SK-N-SH (cell line): ENCODE measurements at regions not wholly inside any gene's neighbourhood (a gene's known extent, or its start where the extent isn't known, plus 50 kb on each side); places are given as distances from the start of the nearest gene placed in this dataset.

Experiments
- CTCF ChIA-PET: fragments of 300-600, 350-600 bp; formaldehyde crosslinking; extraction: SDS; loops from one replicate; lab custom pipeline; 2021; lab: Yijun Ruan, JAX
- POLR2A ChIA-PET: fragments of 350-600 bp; sonication (Branson Sonifier 250); formaldehyde crosslinking; extraction: SDS; loops from one replicate; lab custom pipeline; 2020; ENCODE audit warnings: antibody characterized with exemption, inconsistent platforms; lab: Yijun Ruan, JAX
- DNase-seq: peaks from one replicate; pipeline ENCODE4 v3.0.0; 2012
- H2AFZ ChIP-seq: fragments of 200-600 bp; sonication (generic); 2 replicates; pipeline ENCODE4 v1.8.1; 2016; ENCODE audit warnings: antibody characterized with exemption, mild to moderate bottlenecking, low read depth
- H3F3A ChIP-seq: fragments of 200-600 bp; sonication (generic); replicated peaks from 2 replicates; pipeline ENCODE3; 2016; ENCODE audit warnings: antibody characterized with exemption, mild to moderate bottlenecking; ENCODE audit not compliant: insufficient read depth
- H3K27ac ChIP-seq, 2 experiments: fragments of 200-500 bp in 1 of 2; fragments of 200-600 bp in 1 of 2; sonication (Bioruptor generic) in 1 of 2; sonication (generic), shearing (Covaris generic) in 1 of 2; 2 replicates each; pipeline versions ENCODE4 v1.5.1 to v1.6.1; 2014 to 2016; ENCODE audit warnings: low read depth in 2 of 2, inconsistent platforms in 1 of 2, low read length in 1 of 2, mild to moderate bottlenecking in 1 of 2, mixed read lengths in 1 of 2
- H3K27me3 ChIP-seq: fragments of 200-600 bp; sonication (generic), shearing (Covaris generic); 2 replicates; pipeline ENCODE4 v1.6.1; 2016; ENCODE audit warnings: mixed run types; ENCODE audit not compliant: insufficient read depth
- H3K36me3 ChIP-seq, 2 experiments: fragments of 200-500 bp in 1 of 2; fragments of 200-600 bp in 1 of 2; sonication (Bioruptor generic) in 1 of 2; sonication (generic) in 1 of 2; replicated peaks in 1 of 2; 2 replicates each; pipeline versions ENCODE3 to v1.5.1; 2014 to 2016; ENCODE audit warnings: low read length in 1 of 2, mild to moderate bottlenecking in 1 of 2; ENCODE audit not compliant: insufficient read depth in 2 of 2, control insufficient read depth in 1 of 2
- H3K4me1 ChIP-seq, 2 experiments: fragments of 200-500 bp in 1 of 2; fragments of 200-600 bp in 1 of 2; sonication (Bioruptor generic) in 1 of 2; sonication (generic), shearing (Covaris generic) in 1 of 2; 2 replicates each; pipeline versions ENCODE4 v1.5.1 to v1.6.1; 2014 to 2016; ENCODE audit warnings: low read depth in 1 of 2, low read length in 1 of 2, mixed run types in 1 of 2; ENCODE audit not compliant: insufficient read depth in 2 of 2, control insufficient read depth in 1 of 2
- H3K4me2 ChIP-seq: fragments of 200-600 bp; sonication (generic), shearing (Covaris generic); 2 replicates; pipeline ENCODE4 v1.6.1; 2017; ENCODE audit warnings: mixed run types
- H3K4me3 ChIP-seq, 2 experiments: fragments of 200-500 bp in 1 of 2; fragments of 200-600 bp in 1 of 2; sonication (Bioruptor generic) in 1 of 2; sonication (generic), shearing (Covaris generic) in 1 of 2; 2 replicates each; pipeline versions ENCODE4 v1.5.1 to v1.8.1; 2014 to 2016; ENCODE audit warnings: low read depth in 2 of 2, inconsistent platforms in 1 of 2, low read length in 1 of 2, mild to moderate bottlenecking in 1 of 2, mixed read lengths in 1 of 2, moderate library complexity in 1 of 2
- H3K79me2 ChIP-seq: fragments of 200-600 bp; sonication (generic); 2 replicates; pipeline ENCODE4 v1.8.1; 2017; ENCODE audit warnings: mild to moderate bottlenecking; ENCODE audit not compliant: insufficient read depth
- H3K9ac ChIP-seq: fragments of 200-600 bp; sonication (generic); 2 replicates; pipeline ENCODE4 v1.6.1; 2017; ENCODE audit warnings: mixed run types
- H3K9me2 ChIP-seq: fragments of 200-600 bp; sonication (generic); 2 replicates; pipeline ENCODE4 v1.6.1; 2017; ENCODE audit warnings: mixed run types
- H3K9me3 ChIP-seq: fragments of 200-600 bp; sonication (generic); 2 replicates; pipeline ENCODE4 v1.6.1; 2017; ENCODE audit warnings: mixed run types, mild to moderate bottlenecking, moderate library complexity
- H4K20me1 ChIP-seq: fragments of 200-600 bp; sonication (generic); 2 replicates; pipeline ENCODE4 v1.6.1; 2017; ENCODE audit warnings: mild to moderate bottlenecking, mixed run types; ENCODE audit not compliant: insufficient read depth
- CHD2 ChIP-seq: fragments of 150-350 bp; IDR thresholded peaks from 2 replicates; pipeline ENCODE4 v1.6.1; 2018; ENCODE audit warnings: low read length; ENCODE audit not compliant: partially characterized antibody
- ELF1 ChIP-seq: IDR thresholded peaks from 2 replicates; pipeline ENCODE4 v1.4.0; 2012
- EZH2phosphoT487 ChIP-seq: fragments of 200-600 bp; sonication (generic); IDR thresholded peaks from 2 replicates; pipeline ENCODE4 v1.6.1; 2017; ENCODE audit warnings: low read depth, mixed run types, mild to moderate bottlenecking, antibody characterized with exemption, moderate library complexity, borderline replicate concordance
- FOSL2 ChIP-seq: IDR thresholded peaks from 2 replicates; pipeline ENCODE4 v1.4.0; 2012; ENCODE audit warnings: low read depth, mild to moderate bottlenecking, moderate library complexity, borderline replicate concordance
- FOXM1 ChIP-seq: IDR thresholded peaks from 2 replicates; pipeline ENCODE4 v1.4.0; 2012; ENCODE audit warnings: low read depth, mild to moderate bottlenecking
- GATA2 ChIP-seq: sonication (generic); formaldehyde crosslinking; IDR thresholded peaks from 2 replicates; pipeline ENCODE4 v1.5.0; 2020; ENCODE audit warnings: mild to moderate bottlenecking, missing genetic modification reagents
- JUND ChIP-seq: IDR thresholded peaks from 2 replicates; pipeline ENCODE4 v1.4.0; 2012
- MAX ChIP-seq: IDR thresholded peaks from 2 replicates; pipeline ENCODE4 v1.4.0; 2012; ENCODE audit warnings: low read depth
- MEF2A ChIP-seq: IDR thresholded peaks from 2 replicates; pipeline ENCODE4 v1.4.0; 2012; ENCODE audit warnings: low read depth, borderline replicate concordance
- NRF1 ChIP-seq: IDR thresholded peaks from 2 replicates; pipeline ENCODE4 v1.6.1; 2012; ENCODE audit warnings: low read depth, mild to moderate bottlenecking, low read length
- POLR2AphosphoS5 ChIP-seq: IDR thresholded peaks from 2 replicates; pipeline ENCODE4 v1.6.1; 2012; ENCODE audit warnings: low read depth, low read length
- RCOR1 ChIP-seq: fragments of 150-350 bp; IDR thresholded peaks from 2 replicates; pipeline ENCODE4 v1.6.1; 2017; ENCODE audit warnings: antibody characterized with exemption, low read length
- TEAD4 ChIP-seq: IDR thresholded peaks from 2 replicates; pipeline ENCODE4 v1.4.0; 2012; ENCODE audit warnings: mild to moderate bottlenecking, borderline replicate concordance; ENCODE audit not compliant: insufficient read depth
- WGBS: methylation state at CpG from one replicate; pipeline ENCODE4 v1.1.6; 2017; ENCODE audit warnings: low lambda C conversion rate; 5-methylcytosine and 5-hydroxymethylcytosine counted together
- TF ChIP-seq, protein P1 (sequence below): IDR thresholded peaks from 2 replicates; pipeline ENCODE4; 2012
- TF ChIP-seq, protein P2 (sequence below): IDR thresholded peaks from 2 replicates; pipeline ENCODE4 v1.4.0; 2012; ENCODE audit warnings: low read depth, borderline replicate concordance

DNA sequence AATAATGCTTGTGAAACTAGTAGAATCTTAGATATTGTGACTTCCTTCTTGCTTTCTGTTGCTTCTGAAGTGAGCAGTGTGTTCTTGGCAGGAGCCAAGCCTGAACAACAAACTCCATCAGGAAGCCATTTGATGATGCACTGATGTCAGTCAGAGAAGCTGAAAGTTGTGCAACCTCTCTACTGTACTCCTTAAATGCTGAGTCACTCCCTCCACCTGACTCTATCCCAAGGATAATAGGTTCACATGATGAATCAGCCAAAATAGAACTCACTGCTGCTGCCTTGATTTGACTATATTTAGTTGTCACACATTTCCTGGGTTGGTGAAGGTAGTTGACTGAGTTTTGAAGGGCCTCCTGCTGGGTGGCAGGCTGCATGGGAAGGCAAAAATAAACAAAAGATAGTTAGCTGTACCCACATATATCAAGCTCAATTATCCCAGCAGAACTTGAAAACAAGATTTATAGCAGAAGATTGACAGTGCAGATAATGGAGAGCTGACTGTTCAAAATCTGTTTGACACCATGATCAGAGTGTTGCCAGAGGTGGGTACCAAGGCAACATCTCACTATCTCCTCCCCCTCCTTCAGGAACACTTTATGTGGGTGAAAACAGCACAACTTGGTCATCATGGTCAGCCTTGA lies 328.4 kb upstream of the DPH6 start:
- TF ChIP-seq ELF1 (no peak), MEF2A (no peak), FOSL2 (peak; percentile 20; the same call in 1 of the 2 replicates), RCOR1 (no peak), NRF1 (no peak), CHD2 (no peak), GATA2 (CRISPR knock-in tag) (peak; percentile 17; the same call in 1 of the 2 replicates), FOXM1 (no peak), EZH2phosphoT487 (no peak), TEAD4 (no peak), JUND (no peak)
- TF ChIP-seq, protein P1, sequence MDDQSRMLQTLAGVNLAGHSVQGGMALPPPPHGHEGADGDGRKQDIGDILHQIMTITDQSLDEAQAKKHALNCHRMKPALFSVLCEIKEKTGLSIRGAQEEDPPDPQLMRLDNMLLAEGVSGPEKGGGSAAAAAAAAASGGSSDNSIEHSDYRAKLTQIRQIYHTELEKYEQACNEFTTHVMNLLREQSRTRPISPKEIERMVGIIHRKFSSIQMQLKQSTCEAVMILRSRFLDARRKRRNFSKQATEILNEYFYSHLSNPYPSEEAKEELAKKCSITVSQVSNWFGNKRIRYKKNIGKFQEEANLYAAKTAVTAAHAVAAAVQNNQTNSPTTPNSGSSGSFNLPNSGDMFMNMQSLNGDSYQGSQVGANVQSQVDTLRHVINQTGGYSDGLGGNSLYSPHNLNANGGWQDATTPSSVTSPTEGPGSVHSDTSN = peak; percentile 64
- TF ChIP-seq, protein P2, sequence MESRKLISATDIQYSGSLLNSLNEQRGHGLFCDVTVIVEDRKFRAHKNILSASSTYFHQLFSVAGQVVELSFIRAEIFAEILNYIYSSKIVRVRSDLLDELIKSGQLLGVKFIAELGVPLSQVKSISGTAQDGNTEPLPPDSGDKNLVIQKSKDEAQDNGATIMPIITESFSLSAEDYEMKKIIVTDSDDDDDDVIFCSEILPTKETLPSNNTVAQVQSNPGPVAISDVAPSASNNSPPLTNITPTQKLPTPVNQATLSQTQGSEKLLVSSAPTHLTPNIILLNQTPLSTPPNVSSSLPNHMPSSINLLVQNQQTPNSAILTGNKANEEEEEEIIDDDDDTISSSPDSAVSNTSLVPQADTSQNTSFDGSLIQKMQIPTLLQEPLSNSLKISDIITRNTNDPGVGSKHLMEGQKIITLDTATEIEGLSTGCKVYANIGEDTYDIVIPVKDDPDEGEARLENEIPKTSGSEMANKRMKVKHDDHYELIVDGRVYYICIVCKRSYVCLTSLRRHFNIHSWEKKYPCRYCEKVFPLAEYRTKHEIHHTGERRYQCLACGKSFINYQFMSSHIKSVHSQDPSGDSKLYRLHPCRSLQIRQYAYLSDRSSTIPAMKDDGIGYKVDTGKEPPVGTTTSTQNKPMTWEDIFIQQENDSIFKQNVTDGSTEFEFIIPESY = no peak
- TF ChIP-seq, all 33 proteins: peak for 3
- H3K79me2 ChIP-seq = no peaks in the 10 kb centered on the region
- POLR2A ChIA-PET = no interaction called here
- DNase-seq = no peak
- H3K9ac ChIP-seq = no peak overlapping the region
- CTCF ChIA-PET = interaction anchor here (0.6 to 0.8 kb wide), 3 partner anchors 62 to 317 kb away, joined by 3 read pairs; no protein-coding TSS in a partner anchor
- no peaks in the 10 kb centered on the region for H3K9me3 ChIP-seq
- H3K9me2 ChIP-seq = no peaks in the 10 kb centered on the region
- H4K20me1 ChIP-seq = no peaks in the 10 kb centered on the region
- H2AFZ ChIP-seq = no peak overlapping the region
- H3K27me3 ChIP-seq = no peaks in the 10 kb centered on the region
- H3K4me3 ChIP-seq = no peak overlapping the region
- no peaks in the 10 kb centered on the region for H3F3A ChIP-seq
- no peak overlapping the region for H3K4me2 ChIP-seq
- H3K36me3 ChIP-seq = no peaks in the 10 kb centered on the region
- H3K4me1 ChIP-seq = peaks cover 0 to 11% of the 10 kb centered on the region in 2 experiments; a peak in 3 of 4 replicates
- no peak overlapping the region; a peak in 1 of 4 replicates for H3K27ac ChIP-seq

- Histone ChIP-seq H3K4me2 (no peak overlapping the region), H3K9me3 (no peaks in the 10 kb centered on the region), H3K4me3 (no peak overlapping the region), H3K27me3 (no peaks in the 10 kb centered on the region), H3K36me3 (no peaks in the 10 kb centered on the region), H4K20me1 (no peaks in the 10 kb centered on the region), H3K9ac (no peak overlapping the region), H3K79me2 (no peaks in the 10 kb centered on the region), H3K9me2 (no peaks in the 10 kb centered on the region), H3K27ac (peak overlapping the region in 1 of 2 experiments; percentile 50; a peak in 2 of 4 replicates), H3F3A (no peaks in the 10 kb centered on the region), H2AFZ (no peak overlapping the region), H3K4me1 (peaks cover 0 to 6% of the 10 kb centered on the region in 2 experiments; a peak in 3 of 4 replicates)
- ChIA-PET CTCF (no interaction called here), POLR2A (no interaction called here)
- no peak for DNase-seq
- 90% methylated on average over 4 of the region's 4 CpGs for WGBS
- TF ChIP-seq MAX (no peak), POLR2AphosphoS5 (no peak), GATA2 (CRISPR knock-in tag) (no peak)
- TF ChIP-seq, protein P1 = 0 out of 2 replicates have a peak, but pooled peaks have one; percentile 10
Measured at GRCh38 chr15:35876762-35877161, 330.8 kb upstream of the DPH6 start.
